CD4-positive, alpha-beta T cell treated with Interleukin-10 for 1 hour (primary cell): ENCODE measurements at regions not wholly inside any gene's neighbourhood (a gene's known extent, or its start where the extent isn't known, plus 50 kb on each side); places are given as distances from the start of the nearest gene placed in this dataset.
"Not testable (repeated sequence)": the region's sequence is repeated elsewhere in the genome, so short reads cannot be mapped to it uniquely, and the experiment has no call there.

Experiments used
- DNase-seq: peaks from one replicate; pipeline ENCODE4 v3.0.0-alpha.2; 2020

GRCh38 chr5:2163060-2163856, 280.5 kb upstream of the IRX4 start:
- DNase-seq: no peak

- DNase-seq: no peak
These were observed 278.1 kb upstream of the IRX4 start for GRCh38 chr5:2160811-2161210.

GRCh38 chr5:2158767-2159166, 276.0 kb upstream of the IRX4 start:
- no peak for DNase-seq

DNA sequence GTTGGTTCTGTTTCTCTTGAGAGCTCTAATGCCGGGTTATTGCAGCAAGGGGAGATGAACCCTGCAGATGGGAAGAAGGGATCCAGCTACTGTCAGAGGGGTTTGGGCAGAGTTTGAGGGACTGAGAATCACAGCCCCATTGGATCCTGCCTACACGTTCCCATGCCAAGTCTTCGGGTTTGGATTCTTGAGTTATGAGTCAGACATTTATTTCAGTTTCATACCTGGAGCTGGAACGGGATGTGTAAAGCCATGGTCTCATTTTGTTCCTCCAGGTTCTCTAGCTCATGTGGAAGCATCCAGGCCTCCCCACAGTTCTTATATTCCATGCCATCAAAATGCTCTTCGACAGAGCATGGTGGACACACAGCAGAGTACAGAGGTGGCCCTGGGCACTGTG, 275.4 kb upstream of the IRX4 start:
- no peak for DNase-seq

- no peak for DNase-seq
These were observed 274.6 kb upstream of the IRX4 start for GRCh38 chr5:2157372-2157771.

- DNase-seq: no peak
These were observed 273.8 kb upstream of the IRX4 start for GRCh38 chr5:2156358-2157059.

GRCh38 chr5:2155556-2155955, 272.8 kb upstream of the IRX4 start:
- DNase-seq: no peak

DNA sequence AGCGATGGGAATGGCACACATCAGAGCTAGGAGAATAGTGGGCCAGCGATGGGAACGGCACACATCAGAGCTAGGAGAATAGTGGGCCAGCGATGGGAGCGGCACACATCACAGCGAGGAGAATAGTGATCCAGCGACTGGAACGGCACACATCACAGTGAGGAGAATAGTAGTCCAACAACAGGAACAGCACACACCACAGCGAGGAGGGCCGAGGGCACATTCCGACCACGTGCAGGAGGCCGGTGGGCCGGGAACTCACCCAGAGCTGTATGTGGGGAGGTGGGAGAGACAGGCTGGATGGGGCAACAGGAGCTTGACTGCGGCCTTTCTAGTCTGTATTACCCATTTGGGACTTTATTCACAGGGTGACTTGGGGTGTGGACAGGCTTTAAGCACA, 271.1 kb upstream of the IRX4 start:
- DNase-seq: no peak

DNA sequence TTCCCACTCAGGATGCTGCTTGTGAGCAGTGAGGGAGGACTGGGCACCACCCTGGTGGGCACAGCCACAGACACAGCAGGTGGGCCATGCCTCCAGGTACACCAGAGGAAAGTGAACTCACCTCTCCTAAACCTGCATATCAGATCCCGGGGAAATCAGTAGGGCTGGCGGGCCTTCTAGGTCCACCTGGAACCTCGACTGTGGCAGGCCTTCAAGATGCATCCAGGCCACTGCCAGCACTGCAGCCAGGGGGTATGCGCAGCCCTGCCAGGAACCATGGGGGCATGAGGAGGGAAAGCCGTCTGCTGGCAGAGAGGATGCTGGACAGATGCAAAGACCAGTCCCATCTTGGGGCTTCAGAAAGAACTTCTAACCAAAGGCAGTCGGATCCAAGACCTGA, 270.6 kb upstream of the IRX4 start:
- no peak for DNase-seq

DNA sequence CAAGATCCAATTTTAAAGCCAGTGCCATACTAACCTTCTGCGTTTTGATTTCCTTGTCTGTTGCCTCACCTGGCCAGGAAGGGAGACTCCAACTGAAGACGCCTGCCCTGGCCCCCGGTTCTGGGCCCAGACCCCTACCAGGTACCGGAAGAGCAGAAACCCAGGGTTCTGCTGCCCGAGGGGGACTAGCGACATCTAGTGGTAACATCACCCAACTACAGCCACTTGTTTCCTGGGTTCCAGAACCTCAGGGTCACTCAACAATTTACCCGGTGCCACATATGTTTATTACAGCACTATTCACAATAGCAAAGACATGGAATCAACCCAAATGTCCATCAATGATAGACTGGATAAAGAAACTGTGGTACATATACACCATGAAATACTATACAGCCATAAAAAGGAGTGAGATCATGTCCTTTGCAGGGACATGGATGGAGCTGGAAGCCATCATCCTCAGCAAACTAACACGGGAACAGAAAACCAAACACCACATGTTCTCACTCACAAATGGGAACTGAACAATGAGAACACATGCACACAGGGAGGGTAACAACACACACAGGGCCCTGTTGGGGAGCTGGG, 268.7 kb upstream of the IRX4 start:
- not testable (repeated sequence) for DNase-seq

GRCh38 chr5:2149195-2149539, 266.4 kb upstream of the IRX4 start:
- DNase-seq: no peak

DNA sequence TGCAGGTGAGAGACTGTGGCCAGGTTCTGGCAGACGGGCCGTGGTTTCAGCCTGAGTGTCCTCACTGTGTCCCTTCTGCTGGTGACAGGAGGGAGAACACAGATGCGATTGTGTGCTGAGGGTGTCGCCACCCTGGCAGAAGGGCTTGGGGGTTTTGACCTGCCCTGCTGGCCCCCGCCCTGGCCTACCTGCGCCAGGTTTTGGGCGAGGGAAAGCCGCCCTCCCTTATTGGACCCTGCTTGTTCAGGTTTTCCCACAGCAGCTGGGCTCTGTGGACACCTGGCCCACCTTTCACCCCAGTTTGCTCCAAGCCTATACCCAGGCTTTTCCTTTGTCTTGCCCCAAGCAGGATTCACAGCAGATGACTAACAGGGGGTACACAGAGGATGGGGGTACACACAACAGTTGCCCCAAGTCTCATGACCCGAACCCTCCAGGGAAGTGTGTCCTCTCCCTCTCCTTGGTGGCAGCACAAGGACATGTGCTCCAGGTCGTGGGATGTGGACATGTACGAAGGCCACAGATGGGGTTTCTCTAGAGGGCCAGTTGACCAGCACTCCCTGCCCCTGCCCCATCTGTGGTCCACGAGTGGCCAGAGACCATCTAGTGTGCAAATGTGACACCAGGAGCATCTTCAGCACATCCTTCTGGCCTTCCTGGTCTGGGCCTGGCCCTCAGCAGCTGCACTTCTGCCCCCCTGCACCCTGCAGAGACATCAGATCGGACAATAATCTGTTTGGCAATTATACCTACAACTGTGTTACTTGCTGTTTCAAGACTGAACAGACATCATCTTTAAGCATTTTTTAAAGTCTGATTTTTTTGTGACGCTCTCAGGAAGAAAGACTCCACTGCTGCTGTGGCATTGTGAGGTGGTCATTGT, 265.8 kb upstream of the IRX4 start:
- DNase-seq: no peak

GRCh38 chr5:2147504-2148311, 265.0 kb upstream of the IRX4 start:
- no peak for DNase-seq

GRCh38 chr5:2143646-2144353, 261.1 kb upstream of the IRX4 start:
- no peak for DNase-seq

GRCh38 chr5:2143088-2143487, 260.4 kb upstream of the IRX4 start:
- DNase-seq: no peak

DNA sequence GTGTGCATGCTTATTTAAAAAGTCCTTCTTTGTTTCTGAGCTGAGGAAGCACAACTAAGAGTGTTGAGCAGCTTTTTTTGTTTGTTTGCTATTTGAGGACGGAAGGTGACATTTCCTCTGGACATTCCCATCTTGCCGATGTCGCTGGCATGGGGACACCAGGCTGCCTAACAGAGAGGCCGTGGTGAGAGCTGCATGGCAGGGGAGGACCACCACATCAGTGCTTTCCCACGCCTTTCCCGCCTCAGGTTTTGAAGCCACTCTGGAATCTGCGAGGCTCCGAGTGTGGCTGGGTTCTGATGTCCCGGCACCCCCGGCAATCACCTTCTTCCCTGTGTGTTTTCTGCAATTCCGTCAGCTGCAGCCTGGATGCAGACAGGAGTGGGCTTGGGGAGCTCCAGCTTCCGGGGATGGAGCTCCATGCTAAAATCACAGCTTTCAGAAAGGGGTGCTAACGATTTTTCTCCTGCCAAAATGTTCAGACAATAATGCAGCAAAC, 259.8 kb upstream of the IRX4 start:
- no peak for DNase-seq

- no peak for DNase-seq
These were observed 258.7 kb upstream of the IRX4 start for GRCh38 chr5:2141254-2142000.

DNA sequence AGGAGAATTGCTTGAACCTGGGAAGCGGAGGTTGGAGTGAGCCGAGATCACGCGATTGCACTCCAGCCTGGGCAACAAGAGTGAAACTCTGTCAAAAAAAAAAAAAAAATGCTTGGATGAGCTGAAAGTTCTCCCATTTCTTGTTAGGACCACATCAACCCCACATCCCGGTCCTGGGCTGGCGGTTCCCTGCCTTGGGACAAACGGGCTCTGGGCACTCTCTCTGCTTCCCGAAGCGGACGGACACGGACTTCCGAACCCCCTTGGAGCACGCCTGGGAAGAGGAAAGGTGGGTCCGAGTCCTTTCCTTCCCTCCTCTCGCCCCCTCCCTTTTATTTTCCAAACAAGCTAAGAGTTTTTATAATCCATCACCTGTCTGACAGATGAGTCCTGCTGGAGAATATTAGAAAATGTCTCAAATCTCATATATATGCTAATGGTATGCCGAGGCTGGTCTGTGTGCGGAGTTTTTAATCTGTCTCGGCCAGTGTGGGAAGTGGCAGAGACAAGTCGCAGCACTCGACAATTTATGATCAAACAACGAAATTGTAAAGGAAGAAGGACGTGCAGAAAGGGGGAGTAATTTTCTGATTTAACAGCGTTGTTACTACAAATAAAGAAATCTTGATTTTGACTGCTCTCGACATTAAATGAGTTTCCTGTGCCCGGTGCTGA, 257.9 kb upstream of the IRX4 start:
- no peak for DNase-seq

DNA sequence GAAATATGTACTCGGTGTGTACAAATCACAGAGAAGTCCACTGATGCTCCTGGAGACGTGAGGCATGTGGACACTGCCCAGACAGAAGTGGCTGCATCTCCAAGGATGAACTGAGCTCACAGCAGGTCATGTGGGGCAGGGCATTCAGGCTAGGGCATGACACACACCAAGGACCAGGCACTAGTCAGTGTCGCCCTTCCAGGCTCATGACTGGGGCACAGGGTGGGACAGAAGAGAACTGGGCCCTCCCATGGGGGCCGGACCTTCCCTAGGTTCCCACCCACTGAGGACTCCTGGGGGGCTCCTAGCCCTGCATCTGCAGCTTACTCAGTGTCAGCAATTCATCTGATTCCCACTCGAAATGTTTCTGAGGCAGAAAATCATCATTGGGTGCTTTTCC, 256.8 kb upstream of the IRX4 start:
- no peak for DNase-seq

DNA sequence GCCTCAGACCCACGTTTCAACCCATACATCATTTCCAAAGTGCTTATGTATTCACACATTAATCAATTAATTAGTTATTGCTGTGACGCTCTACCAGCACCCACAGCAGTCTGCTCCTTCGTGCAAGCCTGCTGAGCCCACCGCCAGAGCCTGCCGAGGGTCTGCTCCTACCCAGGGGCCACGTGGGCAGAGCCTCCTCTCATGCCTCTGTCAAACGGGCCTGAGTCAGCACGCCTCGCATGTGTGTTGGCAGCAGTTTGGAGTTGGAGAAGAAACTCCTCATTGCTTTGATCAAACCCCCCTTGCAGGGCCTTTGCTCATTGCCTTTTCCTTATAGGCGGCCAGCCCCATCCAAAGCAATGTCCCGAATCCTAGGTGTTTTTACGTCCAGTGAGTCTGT, 256.2 kb upstream of the IRX4 start:
- no peak for DNase-seq
